H9 (cell line): ENCODE measurements at regions not wholly inside any gene's neighbourhood (a gene's known extent, or its start where the extent isn't known, plus 50 kb on each side); places are given as distances from the start of the nearest gene placed in this dataset.

Source experiments
- DNase-seq: peaks from one replicate; pipeline ENCODE4 v3.0.0-alpha.2; 2017
- H2AFZ ChIP-seq: one replicate; pipeline ENCODE4 v1.6.1; 2013; ENCODE audit warnings: mild to moderate bottlenecking, low read length, control low read depth, moderate library complexity
- H2AK5ac ChIP-seq: 2 replicates; pipeline ENCODE4 v1.6.1; 2013; ENCODE audit warnings: low read length, control low read depth, mixed read lengths; ENCODE audit not compliant: insufficient read length
- H2BK120ac ChIP-seq: one replicate; pipeline ENCODE4 v1.6.1; 2013; ENCODE audit warnings: low read depth, mild to moderate bottlenecking, low read length, control low read depth, inconsistent platforms; ENCODE audit not compliant: poor library complexity, severe bottlenecking
- H2BK12ac ChIP-seq: 2 replicates; pipeline ENCODE4 v1.6.1; 2013; ENCODE audit warnings: low read length, control low read depth, mixed read lengths, low read depth; ENCODE audit not compliant: insufficient read length
- H2BK15ac ChIP-seq: 2 replicates; pipeline ENCODE4 v1.6.1; 2013; ENCODE audit warnings: low read depth, low read length, control low read depth
- H2BK20ac ChIP-seq: one replicate; pipeline ENCODE4 v1.6.1; 2013; ENCODE audit warnings: low read depth, mild to moderate bottlenecking, low read length, control low read depth, inconsistent platforms; ENCODE audit not compliant: poor library complexity, severe bottlenecking
- H2BK5ac ChIP-seq: 2 replicates; pipeline ENCODE4 v1.6.1; 2013; ENCODE audit warnings: low read length, control low read depth, mixed read lengths; ENCODE audit not compliant: insufficient read length
- H3K14ac ChIP-seq: 2 replicates; pipeline ENCODE4 v1.6.1; 2013; ENCODE audit warnings: low read length, control low read depth; ENCODE audit not compliant: insufficient read depth
- H3K18ac ChIP-seq: 2 replicates; pipeline ENCODE4 v1.6.1; 2013; ENCODE audit warnings: low read depth, mild to moderate bottlenecking, mixed read lengths, low read length, control low read depth; ENCODE audit not compliant: insufficient read length
- H3K23ac ChIP-seq: 2 replicates; pipeline ENCODE4 v1.6.1; 2013; ENCODE audit warnings: low read length, control low read depth, mixed read lengths, low read depth; ENCODE audit not compliant: insufficient read length
- H3K23me2 ChIP-seq: 2 replicates; pipeline ENCODE4 v1.6.1; 2013; ENCODE audit warnings: low read depth, mild to moderate bottlenecking, mixed read lengths, low read length, control low read depth; ENCODE audit not compliant: insufficient read length, poor library complexity, severe bottlenecking
- H3K27ac ChIP-seq: 2 replicates; pipeline ENCODE4 v1.5.1; 2013; ENCODE audit warnings: low read length, control low read depth, mixed read lengths, low read depth; ENCODE audit not compliant: insufficient read length
- H3K27me3 ChIP-seq: 2 replicates; pipeline ENCODE4 v1.6.1; 2013; ENCODE audit warnings: low read length, control low read depth, inconsistent platforms; ENCODE audit not compliant: insufficient read depth
- H3K4ac ChIP-seq: 2 replicates; pipeline ENCODE4 v1.6.1; 2013; ENCODE audit warnings: low read depth, mild to moderate bottlenecking, control low read depth, inconsistent platforms, low read length, moderate library complexity
- H3K4me1 ChIP-seq: 2 replicates; pipeline ENCODE4 v1.6.1; 2013; ENCODE audit warnings: low read length, control low read depth, inconsistent platforms; ENCODE audit not compliant: insufficient read depth
- H3K4me2 ChIP-seq: 2 replicates; pipeline ENCODE4 v1.6.1; 2013; ENCODE audit warnings: low read length, control low read depth, mixed read lengths; ENCODE audit not compliant: insufficient read length, insufficient read depth
- H3K56ac ChIP-seq: 2 replicates; pipeline ENCODE4 v1.6.1; 2013; ENCODE audit warnings: low read depth, mild to moderate bottlenecking, mixed read lengths, low read length, control low read depth; ENCODE audit not compliant: insufficient read length
- H3K79me1 ChIP-seq: 2 replicates; pipeline ENCODE4 v1.6.1; 2013; ENCODE audit warnings: low read depth, mild to moderate bottlenecking, moderate library complexity, low read length, control low read depth, inconsistent platforms; ENCODE audit not compliant: insufficient read depth, poor library complexity, severe bottlenecking
- H3K79me2 ChIP-seq: 2 replicates; pipeline ENCODE4 v1.6.1; 2013; ENCODE audit warnings: low read length, control low read depth, inconsistent platforms; ENCODE audit not compliant: insufficient read depth
- H3K9ac ChIP-seq: 2 replicates; pipeline ENCODE4 v1.6.1; 2013; ENCODE audit warnings: low read length, control low read depth, mixed read lengths; ENCODE audit not compliant: insufficient read length; ENCODE audit errors: extremely low read depth
- H3K9me3 ChIP-seq: one replicate; pipeline ENCODE4 v1.6.1; 2013; ENCODE audit warnings: low read depth, low read length, inconsistent platforms; ENCODE audit not compliant: control insufficient read depth
- H3T11ph ChIP-seq: one replicate; pipeline ENCODE4 v1.6.1; 2013; ENCODE audit warnings: mild to moderate bottlenecking, low read length, control low read depth, inconsistent platforms
- H4K20me1 ChIP-seq: one replicate; pipeline ENCODE4 v1.6.1; 2013; ENCODE audit not compliant: control insufficient read depth, insufficient read length, insufficient read depth
- H4K5ac ChIP-seq: 2 replicates; pipeline ENCODE4 v1.6.1; 2013; ENCODE audit warnings: low read depth, mild to moderate bottlenecking, mixed read lengths, low read length, control low read depth; ENCODE audit not compliant: insufficient read length
- H4K8ac ChIP-seq: replicated peaks from 2 replicates; pipeline ENCODE4 v1.6.1; 2013; ENCODE audit warnings: low read length, control low read depth, mixed read lengths, low read depth; ENCODE audit not compliant: insufficient read length
- H4K91ac ChIP-seq: 2 replicates; pipeline ENCODE4 v1.6.1; 2013; ENCODE audit warnings: low read depth, mild to moderate bottlenecking, moderate library complexity, mixed read lengths, low read length, control low read depth; ENCODE audit not compliant: insufficient read length
- H3K27ac Mint-ChIP-seq, 3 experiments: 2 replicates in 2 of 3; 3 replicates in 1 of 3; pipeline ENCODE4 v1.8.0; 2020 to 2021; ENCODE audit warnings: mixed read lengths in 3 of 3, mild to moderate bottlenecking in 1 of 3, moderate library complexity in 1 of 3
- H3K27me3 Mint-ChIP-seq: 2 replicates; pipeline ENCODE4 v1.8.0; 2021; ENCODE audit warnings: low read depth, mild to moderate bottlenecking, moderate library complexity, mixed read lengths
- H3K36me3 Mint-ChIP-seq, 3 experiments: 2 replicates in 2 of 3; 3 replicates in 1 of 3; pipeline ENCODE4 v1.8.0; 2020 to 2021; ENCODE audit warnings: low read depth in 3 of 3, mixed read lengths in 3 of 3; ENCODE audit not compliant: insufficient read depth in 1 of 3
- H3K4me1 Mint-ChIP-seq, 2 experiments: 2 replicates each; pipeline ENCODE4 v1.8.0; 2020; ENCODE audit warnings: mixed read lengths in 2 of 2
- H3K4me3 Mint-ChIP-seq, 2 experiments: 2 replicates in 1 of 2; 3 replicates in 1 of 2; pipeline ENCODE4 v1.8.0; 2020 to 2021; ENCODE audit warnings: mild to moderate bottlenecking in 2 of 2, mixed read lengths in 2 of 2, moderate library complexity in 1 of 2
- H3K9me3 Mint-ChIP-seq, 2 experiments: 2 replicates in 1 of 2; 3 replicates in 1 of 2; pipeline ENCODE4 v1.8.0; 2020; ENCODE audit warnings: mild to moderate bottlenecking in 2 of 2, mixed read lengths in 2 of 2, moderate library complexity in 1 of 2
- CTCF ChIP-seq: fragments of 200-600 bp; sonication (generic); conservative IDR thresholded peaks from 3 replicates; pipeline ENCODE4 v1.8.0; 2021; ENCODE audit warnings: antibody characterized with exemption, mild to moderate bottlenecking
- WGBS: extraction: QIAGEN DNeasy Blood & Tissue Kit; methylation state at CpG from one replicate; pipeline ENCODE4 v1.1.7; 2013; ENCODE audit warnings: missing lambda C conversion rate, low lambda C conversion rate, mixed read lengths; ENCODE audit not compliant: insufficient read length; ENCODE audit errors: extremely low coverage; 5-methylcytosine and 5-hydroxymethylcytosine counted together

- H2BK120ac ChIP-seq: no peak overlapping the region
- no peak overlapping the region for H3K4me3 Mint-ChIP-seq
Measured at GRCh38 chr17:13933441-13934276, 135.6 kb upstream of the COX10 start.

More at GRCh38 chr17:13933441-13934276, 135.6 kb upstream of the COX10 start:
- Histone ChIP-seq H3K4ac (no peak overlapping the region), H4K8ac (no peak overlapping the region), H4K20me1 (no peaks in the 10 kb centered on the region), H2BK20ac (no peak overlapping the region), H3K23ac (no peak overlapping the region), H4K5ac (no peak overlapping the region), H3K9ac (no peak overlapping the region), H3K18ac (no peak overlapping the region), H2BK12ac (no peak overlapping the region), H2BK15ac (no peak overlapping the region), H4K91ac (no peak overlapping the region), H3K79me1 (no peaks in the 10 kb centered on the region), H3K79me2 (no peaks in the 10 kb centered on the region), H2AK5ac (no peak overlapping the region), H3K14ac (no peak overlapping the region), H3T11ph (no peak overlapping the region), H3K4me2 (no peak overlapping the region), H3K4me1 (peaks cover 3% of the 10 kb centered on the region; the same call in 1 of the 2 replicates), H3K56ac (no peak overlapping the region), H3K27me3 (no peaks in the 10 kb centered on the region), H2AFZ (no peak overlapping the region), H2BK5ac (no peak overlapping the region), H3K9me3 (no peaks in the 10 kb centered on the region), H3K27ac (no peak overlapping the region), H3K23me2 (no peaks in the 10 kb centered on the region)
- H3K27me3 Mint-ChIP-seq: no peaks in the 10 kb centered on the region
- no peak for TF ChIP-seq CTCF
- no peak for DNase-seq
- peaks cover 19 to 20% of the 10 kb centered on the region in 2 experiments for H3K4me1 Mint-ChIP-seq
- no peak overlapping the region for H3K27ac Mint-ChIP-seq
- H3K9me3 Mint-ChIP-seq: peaks cover 0 to under 1% of the 10 kb centered on the region in 2 experiments; a peak in 1 of 5 replicates
- no CpG with 5 or more reads among the region's 8 CpGs for WGBS
- no peaks in the 10 kb centered on the region; a peak in 1 of 7 replicates for H3K36me3 Mint-ChIP-seq
